ENCODE measurements at regions not wholly inside any gene's neighbourhood (a gene's known extent, or its start where the extent isn't known, plus 50 kb on each side); places are given as distances from the start of the nearest gene placed in this dataset.

DNA sequence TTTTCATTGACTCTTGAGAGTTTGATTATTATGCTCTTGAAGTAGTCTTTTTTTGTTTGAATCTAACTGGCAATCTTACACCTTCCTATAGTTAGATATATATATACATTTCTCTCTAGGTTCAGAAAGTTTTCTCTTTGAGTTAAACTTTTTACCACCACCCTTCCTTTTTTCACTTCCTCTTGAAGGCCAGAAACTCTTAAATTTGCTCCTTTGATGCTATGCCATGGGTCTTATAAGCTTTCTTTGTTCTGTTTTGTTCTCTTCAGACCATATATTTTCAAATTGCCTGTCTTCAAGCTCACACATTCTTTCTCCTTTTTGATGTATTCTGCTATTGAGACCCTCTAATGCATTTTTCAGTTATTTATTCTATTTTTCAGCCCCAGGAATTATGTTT is 513.5 kb upstream of the CNTN5 start:
- no peak overlapping the region for H2AFZ ChIP-seq (replicated peaks; ENCODE audit: low read length, poor library complexity)
- H2AK5ac ChIP-seq (ENCODE audit: low read depth, low read length): no peak overlapping the region
- no peak overlapping the region for H3K9ac ChIP-seq (ENCODE audit: low read depth, low read length)
- H4K20me1 ChIP-seq (ENCODE audit: insufficient read depth, low read length): no peaks in the 10 kb centered on the region
- no peak overlapping the region for H2AK9ac ChIP-seq (replicated peaks; ENCODE audit: low read depth, low read length, poor library complexity)
- H3K79me1 ChIP-seq (ENCODE audit: low read depth in 1 of 2, low read length in 2 of 2): no peaks in the 10 kb centered on the region
- H3K9me1 ChIP-seq (ENCODE audit: insufficient read depth, low read length): no peaks in the 10 kb centered on the region
- no peak overlapping the region for H4K8ac ChIP-seq (ENCODE audit: low read depth in 2 of 2, low read length in 2 of 2)
- no peaks in the 10 kb centered on the region for H3K27me3 ChIP-seq (ENCODE audit: control insufficient read depth, insufficient read depth, low read length)
- no peak overlapping the region for H3K14ac ChIP-seq (replicated peaks; ENCODE audit: low read depth, low read length)
- H3K56ac ChIP-seq (ENCODE audit: extremely low read depth, insufficient read depth, low read length): no peak overlapping the region
- ATAC-seq (ENCODE audit: low read depth) (no peak), DNase-seq (no peak)
- intact Hi-C loops (cut with micrococcal nuclease) (no loop called here), dilution Hi-C loops (cut with HindIII; ENCODE audit: low sequenced_read_pairs, unreplicated experiment) (no loop called here), in situ Hi-C loops (cut with MboI; ENCODE audit: low sequenced_read_pairs) (no loop called here)
- no peaks in the 10 kb centered on the region for H3K9me3 ChIP-seq (ENCODE audit: control insufficient read depth, insufficient read depth, low read length)
- H3K4me1 ChIP-seq (ENCODE audit: control insufficient read depth, insufficient read depth, low read length): no peaks in the 10 kb centered on the region
- no peak overlapping the region for H4K91ac ChIP-seq (ENCODE audit: insufficient read depth, low read depth, low read length)
- no peak overlapping the region for H4K5ac ChIP-seq (ENCODE audit: low read depth, low read length)
- TF ChIP-seq RAD21 (IDR thresholded peaks at IDR 0.05; ENCODE audit: low read length) (no peak), SMC3 (IDR thresholded peaks at IDR 0.05; ENCODE audit: low read depth, low read length) (no peak), MAZ (IDR thresholded peaks at IDR 0.05; ENCODE audit: borderline replicate concordance, low read depth, low read length) (no peak), FOS (IDR thresholded peaks at IDR 0.05; ENCODE audit: low read depth, low read length) (no peak), CEBPB (IDR thresholded peaks at IDR 0.05; ENCODE audit: low read depth, low read length) (no peak), RFX5 (IDR thresholded peaks at IDR 0.05; ENCODE audit: low read depth, low read length) (no peak)
- TF ChIP-seq, protein P1, sequence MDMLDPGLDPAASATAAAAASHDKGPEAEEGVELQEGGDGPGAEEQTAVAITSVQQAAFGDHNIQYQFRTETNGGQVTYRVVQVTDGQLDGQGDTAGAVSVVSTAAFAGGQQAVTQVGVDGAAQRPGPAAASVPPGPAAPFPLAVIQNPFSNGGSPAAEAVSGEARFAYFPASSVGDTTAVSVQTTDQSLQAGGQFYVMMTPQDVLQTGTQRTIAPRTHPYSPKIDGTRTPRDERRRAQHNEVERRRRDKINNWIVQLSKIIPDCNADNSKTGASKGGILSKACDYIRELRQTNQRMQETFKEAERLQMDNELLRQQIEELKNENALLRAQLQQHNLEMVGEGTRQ (IDR thresholded peaks at IDR 0.05; ENCODE audit: low read depth, low read length): no peak
- ChIA-PET POLR2A (ENCODE audit: unreplicated experiment) (no interaction called here), CTCF (no interaction called here)
- H3K27ac ChIP-seq (ENCODE audit: insufficient read depth, low read length): no peak overlapping the region
- H3K4ac ChIP-seq (ENCODE audit: low read depth, low read length): no peak overlapping the region
- H3K4me2 ChIP-seq (ENCODE audit: low read depth, low read length): no peak overlapping the region
- no peaks in the 10 kb centered on the region for H3K36me3 ChIP-seq (ENCODE audit: control insufficient read depth, insufficient read depth, low read length)
- no TSS peak for BruUV-seq (replicated peaks)
- no peak overlapping the region for H3K4me3 ChIP-seq (ENCODE audit: insufficient read depth, low read depth, low read length)
- H2BK5ac ChIP-seq (ENCODE audit: low read depth, low read length, poor library complexity, severe bottlenecking): no peak overlapping the region
- H2BK15ac ChIP-seq (ENCODE audit: low read depth, low read length): no peak overlapping the region
- no peak overlapping the region for H3K23ac ChIP-seq (ENCODE audit: low read depth, low read length)
- H2BK120ac ChIP-seq (ENCODE audit: low read depth, low read length): no peak overlapping the region
- H3K18ac ChIP-seq (ENCODE audit: low read depth, low read length): no peak overlapping the region
- no peak overlapping the region for H2BK20ac ChIP-seq (ENCODE audit: low read depth, low read length)

All from IMR-90 (cell line).